Osteocyte (in vitro differentiated cells): ENCODE measurements at regions not wholly inside any gene's neighbourhood (a gene's known extent, or its start where the extent isn't known, plus 50 kb on each side); places are given as distances from the start of the nearest gene placed in this dataset.

Experiments
- DNase-seq: peaks from one replicate; pipeline ENCODE4 v3.0.0; 2021; ENCODE audit warnings: mixed read lengths; ENCODE audit not compliant: unreplicated experiment; ENCODE audit errors: extremely low spot score
- H3K27ac Mint-ChIP-seq: one replicate; pipeline ENCODE4 v1.8.0; 2021; ENCODE audit warnings: mild to moderate bottlenecking, mixed read lengths; ENCODE audit not compliant: unreplicated experiment
- H3K27me3 Mint-ChIP-seq: one replicate; pipeline ENCODE4 v1.8.0; 2021; ENCODE audit warnings: mixed read lengths; ENCODE audit not compliant: unreplicated experiment
- H3K36me3 Mint-ChIP-seq: one replicate; pipeline ENCODE4 v1.8.0; 2021; ENCODE audit warnings: mixed read lengths; ENCODE audit not compliant: unreplicated experiment
- H3K4me1 Mint-ChIP-seq: one replicate; pipeline ENCODE4 v1.8.0; 2021; ENCODE audit warnings: mixed read lengths; ENCODE audit not compliant: unreplicated experiment
- H3K4me3 Mint-ChIP-seq: one replicate; pipeline ENCODE4 v1.8.0; 2021; ENCODE audit warnings: mild to moderate bottlenecking, moderate library complexity, mixed read lengths; ENCODE audit not compliant: unreplicated experiment
- H3K9me3 Mint-ChIP-seq: one replicate; pipeline ENCODE4 v1.8.0; 2021; ENCODE audit warnings: mixed read lengths; ENCODE audit not compliant: unreplicated experiment
- CTCF ChIP-seq: fragments of 200-600 bp; sonication (generic); IDR thresholded peaks from 2 replicates; pipeline ENCODE4 v1.5.0; 2021; ENCODE audit warnings: antibody characterized with exemption, mild to moderate bottlenecking, moderate library complexity

GRCh38 chr9:131803758-131804411 lies 64.0 kb upstream of the RAPGEF1 start:
- H3K27me3 Mint-ChIP-seq: peaks cover 40% of the 10 kb centered on the region
- no peaks in the 10 kb centered on the region for H3K4me1 Mint-ChIP-seq
- H3K4me3 Mint-ChIP-seq: no peak overlapping the region
- H3K36me3 Mint-ChIP-seq: no peaks in the 10 kb centered on the region
- no peak for DNase-seq
- no peak for TF ChIP-seq CTCF
- H3K27ac Mint-ChIP-seq: no peak overlapping the region
- no peaks in the 10 kb centered on the region for H3K9me3 Mint-ChIP-seq

GRCh38 chr9:131801810-131802209 lies 61.9 kb upstream of the RAPGEF1 start:
- no peaks in the 10 kb centered on the region for H3K9me3 Mint-ChIP-seq
- peaks cover 28% of the 10 kb centered on the region for H3K27me3 Mint-ChIP-seq
- DNase-seq: no peak
- H3K36me3 Mint-ChIP-seq: no peaks in the 10 kb centered on the region
- H3K27ac Mint-ChIP-seq: no peak overlapping the region
- no peak for TF ChIP-seq CTCF
- no peak overlapping the region for H3K4me3 Mint-ChIP-seq
- no peaks in the 10 kb centered on the region for H3K4me1 Mint-ChIP-seq

- Mint-ChIP-seq H3K4me1 (no peaks in the 10 kb centered on the region), H3K36me3 (no peaks in the 10 kb centered on the region), H3K27ac (no peak overlapping the region), H3K4me3 (no peak overlapping the region), H3K9me3 (no peaks in the 10 kb centered on the region), H3K27me3 (peaks cover 20% of the 10 kb centered on the region)
- TF ChIP-seq CTCF: no peak
- no peak for DNase-seq
Observed at GRCh38 chr9:131800843-131801242, 61.0 kb upstream of the RAPGEF1 start.

- DNase-seq: no peak
- H3K4me1 Mint-ChIP-seq: no peaks in the 10 kb centered on the region
- peaks cover 24% of the 10 kb centered on the region for H3K27me3 Mint-ChIP-seq
- H3K27ac Mint-ChIP-seq: no peak overlapping the region
- no peak for TF ChIP-seq CTCF
- H3K4me3 Mint-ChIP-seq: no peak overlapping the region
- no peaks in the 10 kb centered on the region for H3K9me3 Mint-ChIP-seq
- H3K36me3 Mint-ChIP-seq: no peaks in the 10 kb centered on the region
Observed at GRCh38 chr9:131800366-131800765, 60.5 kb upstream of the RAPGEF1 start.

GRCh38 chr9:131799177-131799823 lies 59.4 kb upstream of the RAPGEF1 start:
- Mint-ChIP-seq H3K9me3 (no peaks in the 10 kb centered on the region), H3K4me1 (no peaks in the 10 kb centered on the region)
- no peak for DNase-seq

More at GRCh38 chr9:131799177-131799823, 59.4 kb upstream of the RAPGEF1 start:
- TF ChIP-seq CTCF: no peak
- H3K4me3 Mint-ChIP-seq: no peak overlapping the region
- peaks cover 32% of the 10 kb centered on the region for H3K27me3 Mint-ChIP-seq
- H3K36me3 Mint-ChIP-seq: no peaks in the 10 kb centered on the region
- no peak overlapping the region for H3K27ac Mint-ChIP-seq
